ENCODE measurements at regions not wholly inside any gene's neighbourhood (a gene's known extent, or its start where the extent isn't known, plus 50 kb on each side); places are given as distances from the start of the nearest gene placed in this dataset.

- DNase-seq (ENCODE audit: low read depth), result no peak
- no peak for TF ChIP-seq CTCF (IDR thresholded peaks at IDR 0.05; ENCODE audit: insufficient read depth, low read depth, low read length, missing control alignments)
- H3K4me3 ChIP-seq (ENCODE audit: low read depth, low read length), result no peak overlapping the region
Observed at GRCh38 chr14:86450085-86450484, 920.1 kb downstream of the FLRT2 start.

GRCh38 chr14:86442135-86442534, 912.2 kb downstream of the FLRT2 start:
- no peak for DNase-seq (ENCODE audit: low read depth)
- H3K4me3 ChIP-seq (ENCODE audit: low read depth, low read length), result no peak overlapping the region
- TF ChIP-seq CTCF (IDR thresholded peaks at IDR 0.05; ENCODE audit: insufficient read depth, low read depth, low read length, missing control alignments), result no peak

- no peak for TF ChIP-seq CTCF (IDR thresholded peaks at IDR 0.05; ENCODE audit: insufficient read depth, low read depth, low read length, missing control alignments)
- no peak overlapping the region for H3K4me3 ChIP-seq (ENCODE audit: low read depth, low read length)
- no peak for DNase-seq (ENCODE audit: low read depth)
Observed at GRCh38 chr14:86430853-86431252, 900.9 kb downstream of the FLRT2 start.

GRCh38 chr14:86423214-86423613, 893.3 kb downstream of the FLRT2 start:
- DNase-seq (ENCODE audit: low read depth), result no peak
- TF ChIP-seq CTCF (IDR thresholded peaks at IDR 0.05; ENCODE audit: insufficient read depth, low read depth, low read length, missing control alignments), result no peak

GRCh38 chr14:86420131-86420530, 890.2 kb downstream of the FLRT2 start:
- H3K4me3 ChIP-seq (ENCODE audit: low read depth, low read length), result no peak overlapping the region
- TF ChIP-seq CTCF (IDR thresholded peaks at IDR 0.05; ENCODE audit: insufficient read depth, low read depth, low read length, missing control alignments), result no peak
- DNase-seq (ENCODE audit: low read depth), result no peak

More at GRCh38 chr14:86423214-86423613, 893.3 kb downstream of the FLRT2 start:
- no peak overlapping the region for H3K4me3 ChIP-seq (ENCODE audit: low read depth, low read length)

GRCh38 chr14:86414146-86414545, 884.2 kb downstream of the FLRT2 start:
- no peak overlapping the region for H3K4me3 ChIP-seq (ENCODE audit: low read depth, low read length)
- no peak for DNase-seq (ENCODE audit: low read depth)
- no peak for TF ChIP-seq CTCF (IDR thresholded peaks at IDR 0.05; ENCODE audit: insufficient read depth, low read depth, low read length, missing control alignments)

- DNase-seq (ENCODE audit: low read depth), result no peak
- H3K4me3 ChIP-seq (ENCODE audit: low read depth, low read length), result no peak overlapping the region
- TF ChIP-seq CTCF (IDR thresholded peaks at IDR 0.05; ENCODE audit: insufficient read depth, low read depth, low read length, missing control alignments), result no peak
Observed at GRCh38 chr14:86404989-86405649, 875.2 kb downstream of the FLRT2 start.

Measured in GM12865 (cell line).